SH-SY5Y (cell line): ENCODE measurements at regions not wholly inside any gene's neighbourhood (a gene's known extent, or its start where the extent isn't known, plus 50 kb on each side); places are given as distances from the start of the nearest gene placed in this dataset.

Experiments used
- GATA2 ChIP-seq: IDR thresholded peaks from 2 replicates; pipeline ENCODE4 v1.6.1; 2011; ENCODE audit warnings: mild to moderate bottlenecking, low read depth, low read length
- GATA3 ChIP-seq: IDR thresholded peaks from 2 replicates; pipeline ENCODE4 v1.6.1; 2011; ENCODE audit warnings: low read depth, mild to moderate bottlenecking, low read length, moderate library complexity

GRCh38 chr9:73528926-73529325 is 377.3 kb downstream of the ANXA1 start:
- TF ChIP-seq GATA2 (no peak), GATA3 (no peak)
